ENCODE measurements at regions not wholly inside any gene's neighbourhood (a gene's known extent, or its start where the extent isn't known, plus 50 kb on each side); places are given as distances from the start of the nearest gene placed in this dataset.

DNA sequence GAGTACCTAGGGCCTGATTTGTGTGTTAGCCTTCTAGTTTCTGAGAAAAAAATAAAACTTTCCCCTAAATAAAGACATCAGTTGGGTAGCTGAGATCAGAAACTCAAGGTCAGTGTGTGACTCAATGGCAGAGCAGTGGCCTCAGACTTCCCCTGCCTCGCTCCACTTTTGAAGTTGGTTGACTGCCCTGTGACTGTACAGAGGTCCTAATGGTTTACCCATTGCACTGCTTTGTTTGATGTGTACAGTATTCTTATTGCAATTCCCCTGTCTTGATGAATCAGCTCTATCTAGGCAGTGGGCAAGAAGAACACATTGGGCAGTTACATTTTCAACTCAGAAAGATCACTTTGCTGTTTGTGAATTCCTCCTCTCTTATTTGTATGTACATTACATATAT is 315.7 kb downstream of the KCNS3 start:
- DNase-seq (ENCODE audit: low read depth): no peak

DNA sequence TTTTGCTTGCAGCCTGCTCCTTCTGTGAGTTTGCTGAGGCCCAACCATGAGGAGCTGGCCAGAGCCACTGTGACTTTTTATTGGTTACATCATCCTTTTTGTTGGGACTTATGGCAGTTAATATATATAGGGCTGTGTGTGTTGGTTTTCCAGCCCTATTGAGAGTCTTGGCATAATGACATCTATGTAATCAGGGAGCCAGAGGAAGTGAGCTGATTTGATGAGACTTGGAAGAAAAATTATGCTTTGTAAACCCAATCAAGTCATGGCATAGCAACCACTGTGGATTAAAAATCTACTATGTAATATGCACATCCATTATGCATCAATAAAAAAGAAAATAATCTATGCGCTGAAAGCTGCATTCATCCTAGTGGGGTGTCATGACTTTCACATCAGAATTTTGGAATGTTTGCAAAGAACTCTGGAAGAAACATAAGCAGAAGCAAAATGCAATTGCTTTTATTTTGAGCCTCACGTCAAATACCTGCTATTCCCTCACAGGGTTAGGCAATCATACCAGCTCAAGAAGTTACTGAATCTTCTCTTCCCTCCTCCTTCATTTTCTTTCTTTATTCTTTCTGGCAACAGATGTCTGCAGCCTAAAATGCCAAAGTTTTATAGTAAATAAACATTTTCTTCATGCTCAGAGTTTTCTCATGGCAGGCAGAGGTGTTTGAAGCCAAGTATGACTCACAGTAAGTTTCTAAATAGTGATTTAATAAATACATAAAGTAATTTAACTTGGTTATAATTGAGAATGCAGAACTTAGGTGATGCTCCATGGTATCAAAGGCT is 308.5 kb downstream of the KCNS3 start:
- DNase-seq (ENCODE audit: low read depth): no peak

DNA sequence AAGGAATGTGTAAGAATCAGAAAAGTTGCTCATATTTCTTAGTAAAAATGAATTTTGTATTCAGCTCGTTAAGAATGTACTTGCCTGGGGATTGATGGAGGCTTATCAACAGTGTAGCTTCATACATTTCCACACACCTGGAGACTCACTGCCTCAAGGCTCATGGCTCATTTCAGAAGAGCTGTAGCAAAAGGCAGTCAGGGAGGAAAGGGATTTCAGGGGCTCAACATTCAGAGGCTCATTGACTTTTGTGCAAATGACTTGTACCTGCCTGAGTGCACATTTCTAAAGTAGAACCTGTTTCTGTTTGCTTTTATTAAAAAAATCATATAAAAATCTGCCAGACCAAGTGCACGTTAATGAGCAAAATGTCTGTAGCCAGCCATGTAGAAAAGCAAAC is 304.4 kb downstream of the KCNS3 start:
- no peak for DNase-seq (ENCODE audit: low read depth)

DNA sequence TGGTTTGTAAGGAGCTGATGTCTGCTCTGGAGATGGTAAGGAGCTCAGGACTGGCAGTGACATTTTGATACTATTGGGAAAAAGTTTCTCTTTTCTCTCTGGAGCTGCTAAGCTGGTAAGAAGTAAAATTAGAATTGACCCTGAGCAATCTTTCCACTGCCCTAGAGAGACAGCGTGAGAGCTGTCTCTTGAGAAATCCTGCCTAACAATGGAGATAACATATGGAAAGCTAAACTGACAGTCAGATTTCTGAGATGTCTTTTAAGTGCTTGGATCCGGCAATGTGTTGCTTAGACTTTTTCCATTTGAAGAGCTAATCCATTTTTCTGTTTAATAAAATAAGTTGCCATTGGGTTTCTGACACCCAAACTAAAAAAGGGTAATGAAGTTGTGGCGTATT is 302.4 kb downstream of the KCNS3 start:
- DNase-seq (ENCODE audit: low read depth): no peak

DNA sequence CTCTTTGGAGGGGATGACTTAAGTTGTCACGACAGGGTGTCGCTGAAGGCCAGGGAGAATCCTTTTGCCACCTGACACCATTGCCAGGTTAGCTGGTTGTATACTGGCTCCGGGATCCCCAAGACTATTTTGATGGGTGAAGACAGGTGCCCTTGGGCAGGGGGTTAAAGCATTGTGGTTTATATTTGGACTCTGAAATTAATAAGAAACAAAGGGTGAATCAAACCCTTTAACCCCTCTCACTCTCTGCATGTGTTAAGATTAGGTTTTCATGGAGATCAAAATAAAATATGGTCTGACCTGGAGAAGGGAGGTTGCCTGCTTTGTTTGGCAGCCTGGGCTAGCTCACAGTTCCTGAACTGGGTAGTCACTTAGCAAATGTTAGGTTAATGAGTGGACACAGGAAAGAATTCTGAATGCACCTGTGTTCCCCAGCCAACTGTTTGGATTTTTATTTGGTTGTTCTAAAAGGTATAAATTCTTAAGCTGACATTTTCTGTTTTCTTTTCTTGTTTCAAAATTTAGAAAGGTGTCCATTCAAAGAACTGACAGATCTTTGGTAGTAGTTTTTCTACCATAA is 301.7 kb downstream of the KCNS3 start:
- no peak for DNase-seq (ENCODE audit: low read depth)

DNA sequence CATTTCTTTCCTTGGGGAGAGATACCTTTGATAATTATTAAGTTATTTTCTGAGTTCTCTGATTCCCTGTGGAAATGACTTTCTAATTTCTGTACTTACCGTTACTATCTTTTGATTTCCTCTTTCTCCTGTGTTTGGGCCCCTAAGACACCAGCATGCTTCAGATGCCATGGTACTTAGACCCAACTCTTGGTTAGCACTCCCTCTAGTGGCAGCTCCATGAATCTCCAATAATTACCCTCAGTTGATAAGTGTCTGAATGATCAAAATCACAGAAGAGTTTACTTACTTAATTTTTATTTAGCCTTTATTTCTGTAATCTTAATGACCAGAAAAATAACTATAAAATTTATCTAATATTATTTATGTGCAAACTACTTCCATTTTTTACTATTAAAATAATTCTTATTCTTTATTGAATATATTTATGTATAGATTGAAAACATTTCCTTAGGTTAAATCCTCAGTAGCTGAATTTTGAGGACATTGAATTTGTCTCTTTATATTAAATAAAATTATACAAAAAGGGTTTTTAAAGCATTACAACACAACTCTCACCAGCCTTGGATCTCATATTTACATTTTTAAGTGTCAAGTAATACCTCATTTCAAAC is 300.4 kb downstream of the KCNS3 start:
- peak; percentile 67 for DNase-seq (ENCODE audit: low read depth)

DNA sequence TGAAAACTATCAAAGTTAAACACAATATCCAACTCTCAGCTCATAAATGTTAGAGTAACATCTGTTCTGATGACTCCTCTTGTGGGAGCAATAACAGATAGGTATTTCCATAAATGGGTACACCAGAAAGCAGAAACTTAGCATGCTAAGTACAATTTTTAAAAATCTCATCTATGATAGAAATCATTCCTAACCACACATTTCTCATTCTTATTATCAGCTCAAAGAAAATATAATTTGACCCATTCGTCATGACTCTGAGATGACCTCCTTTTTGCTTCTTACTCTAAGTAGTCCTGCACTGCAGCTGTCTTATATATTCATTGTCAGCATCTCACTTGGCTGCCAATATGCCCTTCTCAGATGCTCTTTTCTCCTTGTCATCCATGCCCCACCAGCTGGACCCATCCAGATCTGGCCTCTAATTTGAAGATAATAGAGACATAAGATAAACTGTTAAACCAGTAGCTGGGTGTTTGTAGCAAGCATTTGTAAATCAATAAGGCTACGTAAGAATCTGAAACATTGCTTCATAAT is 298.3 kb downstream of the KCNS3 start:
- DNase-seq (ENCODE audit: low read depth): no peak

DNA sequence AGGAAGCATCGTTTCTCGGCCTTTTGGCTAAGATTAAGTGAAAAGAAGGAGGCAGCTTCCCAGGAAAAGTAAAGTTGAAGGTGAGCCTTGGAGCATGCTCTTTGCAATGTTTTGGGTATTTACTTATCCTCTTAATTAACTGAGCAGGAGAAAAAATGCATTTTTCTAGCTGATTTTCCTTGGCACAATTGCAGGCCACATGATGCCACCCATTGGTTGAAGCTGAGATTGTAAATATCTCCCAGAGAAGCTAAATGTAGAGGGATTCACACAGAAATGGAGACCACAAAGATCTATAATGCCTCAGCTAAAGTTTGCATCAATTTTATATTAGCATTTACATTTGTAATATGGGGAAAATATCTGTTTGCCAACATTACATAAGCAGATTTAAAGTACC is 294.1 kb downstream of the KCNS3 start:
- DNase-seq (ENCODE audit: low read depth): no peak

DNA sequence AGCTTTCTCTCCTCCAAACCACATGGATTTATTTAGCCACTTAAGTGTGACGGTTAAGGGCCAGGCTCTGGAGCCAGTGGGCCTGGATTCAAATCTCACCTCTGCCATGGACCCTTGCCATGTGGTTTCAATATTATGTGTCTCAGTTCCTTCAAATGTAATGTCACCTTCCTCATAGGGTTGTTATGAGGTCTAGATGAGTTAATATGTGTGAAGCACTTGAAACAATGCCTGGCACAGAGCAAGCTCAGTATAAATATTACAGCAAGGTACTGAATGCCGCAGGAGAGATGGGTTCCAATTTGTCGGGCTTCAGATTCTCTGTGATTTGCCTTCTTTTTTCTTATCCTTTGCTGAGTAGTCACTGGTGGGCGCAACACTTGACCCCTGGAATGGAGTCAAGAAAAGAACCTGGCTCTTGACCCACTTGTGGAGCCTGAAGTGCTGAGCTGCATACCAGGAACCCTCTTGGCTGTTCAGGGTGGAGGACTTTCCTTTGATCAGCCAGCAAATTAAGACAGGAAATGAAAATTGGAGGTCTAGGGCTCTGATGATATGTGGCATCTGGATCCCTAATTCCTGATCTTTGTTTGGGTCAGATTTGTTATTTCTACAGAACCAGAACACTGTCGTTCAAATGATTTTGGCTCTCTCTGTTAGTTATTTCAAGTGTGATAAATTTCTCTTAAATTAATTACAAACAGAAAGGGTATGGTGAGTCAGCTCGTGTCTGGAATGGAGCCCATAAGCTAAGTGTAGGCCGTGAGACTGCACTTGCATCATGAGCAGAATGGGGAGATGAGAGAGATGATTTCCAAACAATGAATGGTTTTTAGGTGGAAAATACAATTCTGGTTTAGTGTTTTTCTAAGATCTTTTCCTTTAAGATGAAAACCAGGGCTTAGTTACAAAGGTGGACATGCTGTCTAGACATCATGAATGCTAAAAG is 293.0 kb downstream of the KCNS3 start:
- peak; percentile 63 for DNase-seq (ENCODE audit: low read depth)

DNA sequence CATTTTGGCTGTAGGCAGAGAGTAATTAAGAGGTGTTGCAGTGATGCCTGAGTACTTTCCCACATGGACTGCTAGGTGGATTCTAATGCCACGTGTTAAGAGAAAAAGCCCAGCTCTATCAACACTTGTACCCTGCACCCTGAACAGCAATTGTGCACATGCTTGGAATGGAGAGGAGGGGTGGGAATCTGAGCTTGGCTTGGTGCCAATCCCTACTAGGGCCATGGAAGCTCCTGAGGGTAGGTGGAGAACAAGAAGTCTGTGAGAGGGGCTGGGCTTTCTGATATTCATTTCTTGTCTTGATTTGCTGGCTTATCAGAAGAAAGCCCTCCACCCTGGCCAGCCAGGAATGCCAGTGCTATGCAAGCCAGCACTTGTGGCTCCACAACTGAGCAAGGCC is 292.2 kb downstream of the KCNS3 start:
- no peak for DNase-seq (ENCODE audit: low read depth)

DNA sequence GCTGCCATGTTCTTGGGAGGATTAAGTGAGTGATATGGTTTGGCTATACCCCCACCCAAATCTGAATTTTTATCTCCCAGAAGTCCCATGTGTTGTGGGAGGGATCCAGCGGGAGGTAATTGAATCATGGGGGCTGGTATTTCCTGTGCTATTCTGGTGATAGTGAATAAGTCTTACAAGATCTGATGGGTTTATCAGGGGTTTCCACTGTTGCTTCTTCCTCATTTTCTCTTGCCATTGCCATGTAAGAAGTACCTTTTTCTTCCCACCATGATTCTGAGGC is 291.4 kb downstream of the KCNS3 start:
- DNase-seq (ENCODE audit: low read depth): no peak

DNA sequence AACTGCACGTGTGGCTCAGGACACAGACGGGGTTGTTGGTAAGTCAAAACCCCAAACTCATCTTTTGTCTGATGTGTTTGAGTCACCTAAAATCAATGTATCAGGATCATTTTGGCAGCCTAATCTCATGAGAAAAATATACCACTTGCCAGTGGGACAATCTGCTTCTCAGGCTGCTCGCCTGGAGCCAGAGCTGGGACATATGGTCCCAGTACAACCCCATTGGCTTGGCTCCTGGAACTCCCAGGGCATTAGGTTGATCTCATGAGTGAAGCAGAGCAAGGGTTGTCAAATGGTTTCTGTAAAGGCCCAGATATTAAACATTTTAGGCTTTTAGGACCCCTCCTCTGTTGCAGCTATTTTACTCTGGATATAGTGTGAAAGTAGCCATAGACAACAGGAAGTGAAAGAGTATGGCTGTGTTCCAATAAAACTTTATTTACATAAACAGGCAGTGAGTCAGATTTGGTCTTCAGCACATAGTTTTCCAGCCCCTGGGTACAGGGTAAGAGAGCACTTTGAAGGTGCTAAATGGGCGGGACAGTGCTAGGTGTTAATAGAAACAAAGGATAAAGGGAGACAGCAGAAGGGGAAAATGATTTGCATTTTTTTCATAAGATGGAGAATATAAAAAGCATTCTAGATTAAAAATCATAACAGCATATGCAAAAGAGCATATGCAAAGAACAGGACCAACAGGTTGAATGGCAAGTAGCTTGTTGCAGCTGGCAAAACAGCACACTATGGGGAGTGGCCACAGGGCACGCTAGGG is 290.8 kb downstream of the KCNS3 start:
- DNase-seq (ENCODE audit: low read depth): peak; percentile 26

DNA sequence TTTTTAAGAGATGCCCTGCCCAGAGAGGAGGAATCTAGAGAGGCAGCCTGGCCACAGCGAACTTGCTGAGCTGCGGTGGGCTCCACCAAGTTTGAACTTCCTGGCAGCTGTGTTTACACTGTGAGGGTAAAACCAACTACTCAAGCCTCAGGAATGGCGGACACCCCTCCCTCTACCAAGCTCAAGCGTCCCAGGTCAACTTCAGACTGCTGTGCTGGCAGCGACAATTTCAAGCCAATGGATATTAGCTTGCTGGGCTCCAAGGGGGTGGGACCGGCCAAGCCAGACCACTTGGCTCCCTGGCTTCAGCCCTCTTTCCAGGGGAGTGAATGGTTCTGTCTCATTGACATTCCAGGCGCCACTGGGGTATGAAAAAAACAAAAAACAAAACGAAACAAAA is 289.4 kb downstream of the KCNS3 start:
- DNase-seq (ENCODE audit: low read depth): peak; percentile 66

DNA sequence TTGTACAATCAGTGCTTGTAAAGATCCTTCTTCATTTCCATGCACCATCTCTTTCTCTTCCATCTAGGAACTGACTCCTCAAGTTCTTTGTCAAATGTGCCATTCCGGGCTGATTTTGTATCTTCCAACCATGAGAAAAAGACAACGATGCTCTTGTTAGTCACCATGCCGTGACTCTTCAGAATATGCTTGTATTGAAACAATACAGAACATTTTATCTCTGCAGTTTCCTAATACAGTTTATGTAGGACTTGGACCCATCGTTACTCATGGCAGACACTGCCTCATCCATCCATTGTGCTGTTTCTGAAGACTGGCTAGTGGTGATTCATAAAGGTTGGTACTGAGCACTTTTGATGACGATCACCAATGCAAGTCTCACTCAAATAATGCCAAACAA is 283.2 kb downstream of the KCNS3 start:
- DNase-seq (ENCODE audit: low read depth): no peak

DNA sequence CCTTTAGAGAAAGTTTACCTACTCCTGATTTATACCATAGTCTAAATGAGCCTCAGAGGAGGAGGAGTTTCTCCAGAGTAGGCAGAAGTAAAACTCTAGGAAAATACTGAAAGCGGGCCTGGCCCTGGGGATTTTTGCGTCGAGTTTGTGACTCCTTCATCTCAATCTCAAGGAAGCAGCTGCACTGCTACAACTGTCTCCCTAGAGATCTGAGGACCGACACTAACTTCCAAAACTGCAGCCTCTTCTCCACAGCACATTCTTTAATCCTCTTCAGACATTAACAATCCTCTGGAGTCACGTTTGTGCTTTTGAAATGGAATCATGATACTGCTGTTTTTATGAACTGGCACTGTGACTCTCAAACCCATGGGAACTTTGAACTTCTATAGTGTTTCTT is 281.4 kb downstream of the KCNS3 start:
- DNase-seq (ENCODE audit: low read depth): no peak

DNA sequence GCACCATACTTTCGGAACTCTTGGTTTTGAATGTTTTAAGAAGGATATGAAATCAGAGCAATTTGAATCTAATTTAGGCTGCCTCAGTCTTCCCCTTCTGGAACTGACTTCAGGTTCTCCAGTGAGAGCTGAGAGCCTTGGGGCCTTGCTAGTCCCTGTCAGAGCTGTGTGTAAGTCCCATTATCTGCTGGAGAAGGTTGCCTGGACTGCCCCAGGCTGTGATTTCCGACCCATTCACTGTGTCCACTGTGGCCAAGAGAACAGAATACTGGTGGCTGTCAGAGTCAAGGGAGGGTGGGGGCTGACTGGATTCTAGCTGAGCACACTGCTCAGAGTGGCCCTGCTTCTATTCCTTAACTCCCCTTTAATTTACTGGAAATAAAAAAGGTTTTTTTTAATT is 278.0 kb downstream of the KCNS3 start:
- DNase-seq (ENCODE audit: low read depth): peak; percentile 42

DNA sequence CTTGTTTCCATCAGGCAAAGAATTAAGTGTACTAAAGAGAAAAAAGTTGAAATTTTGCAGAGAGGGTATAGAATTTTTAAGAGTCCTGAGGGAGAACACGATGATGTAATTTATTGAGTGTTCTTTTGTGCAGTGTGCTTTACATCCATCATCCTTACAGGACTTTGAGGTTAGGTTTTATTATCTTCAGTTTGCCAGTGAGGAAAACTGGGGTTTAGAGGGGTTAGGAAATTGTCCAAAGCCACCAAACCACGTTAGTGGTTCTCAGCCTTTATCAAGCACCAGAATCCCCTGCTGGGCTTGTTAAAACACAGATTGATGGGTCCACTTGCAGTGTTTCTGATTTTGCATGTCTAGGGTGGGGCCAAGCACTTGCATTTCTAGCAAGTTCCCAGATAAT is 277.5 kb downstream of the KCNS3 start:
- peak; percentile 29 for DNase-seq (ENCODE audit: low read depth)

DNA sequence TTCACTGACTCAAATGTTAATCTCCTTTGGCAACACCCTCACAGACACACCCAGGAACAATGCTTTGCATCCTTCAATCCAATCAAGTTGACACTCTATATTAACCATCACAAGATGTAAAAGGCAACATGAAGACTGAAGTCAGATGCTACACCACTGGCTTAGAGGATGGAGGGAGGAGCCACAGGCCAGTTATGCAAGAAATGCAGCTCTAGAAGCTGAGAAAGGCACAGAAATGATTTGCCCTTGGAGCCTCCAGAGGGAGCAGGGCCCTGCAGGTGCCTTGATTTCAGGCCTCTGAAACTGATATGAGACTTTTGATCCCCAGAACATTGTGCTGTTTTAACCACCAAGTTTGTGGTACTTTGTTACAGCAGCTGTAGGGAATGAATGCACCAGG is 276.3 kb downstream of the KCNS3 start:
- peak; percentile 48 for DNase-seq (ENCODE audit: low read depth)

DNA sequence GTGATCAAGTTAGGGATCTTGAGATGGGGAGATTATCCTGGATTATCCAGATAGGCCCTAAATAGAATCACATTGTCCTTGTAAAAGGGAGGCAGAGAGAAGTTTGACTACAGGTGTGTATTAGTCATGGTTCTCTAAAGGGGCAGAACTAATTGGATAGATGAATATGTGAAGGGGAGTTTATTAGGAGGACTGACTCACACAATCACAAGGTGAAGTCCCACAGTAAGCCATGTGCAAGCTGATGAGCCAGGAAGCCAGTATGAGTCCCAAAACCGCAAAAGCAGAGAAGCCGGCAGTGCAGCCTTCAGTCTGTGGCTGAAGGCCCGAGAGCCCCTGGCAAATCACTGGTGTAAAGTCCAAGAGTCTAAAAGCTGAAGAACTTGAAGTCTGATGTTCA is 275.8 kb downstream of the KCNS3 start:
- DNase-seq (ENCODE audit: low read depth): peak; percentile 94

DNA sequence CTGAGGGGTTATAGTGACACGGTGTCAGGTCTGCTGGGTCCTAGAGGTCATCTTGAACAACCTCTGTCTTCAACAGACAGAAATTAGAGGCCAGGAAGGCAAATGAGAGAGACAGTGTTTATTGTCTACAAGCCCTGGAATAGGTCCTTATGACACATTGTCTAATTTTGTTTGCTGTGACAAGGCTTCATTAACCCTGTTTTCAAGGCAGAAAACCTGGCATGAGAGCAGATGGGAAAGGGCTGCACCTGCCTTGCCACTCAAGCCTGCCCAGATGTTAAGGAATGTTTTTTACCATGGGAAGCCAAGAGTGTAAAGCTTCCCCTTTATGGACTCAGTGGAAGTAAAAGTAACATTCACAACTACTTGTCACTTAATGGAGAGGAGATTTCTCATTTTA is 275.3 kb downstream of the KCNS3 start:
- no peak for DNase-seq (ENCODE audit: low read depth)

DNA sequence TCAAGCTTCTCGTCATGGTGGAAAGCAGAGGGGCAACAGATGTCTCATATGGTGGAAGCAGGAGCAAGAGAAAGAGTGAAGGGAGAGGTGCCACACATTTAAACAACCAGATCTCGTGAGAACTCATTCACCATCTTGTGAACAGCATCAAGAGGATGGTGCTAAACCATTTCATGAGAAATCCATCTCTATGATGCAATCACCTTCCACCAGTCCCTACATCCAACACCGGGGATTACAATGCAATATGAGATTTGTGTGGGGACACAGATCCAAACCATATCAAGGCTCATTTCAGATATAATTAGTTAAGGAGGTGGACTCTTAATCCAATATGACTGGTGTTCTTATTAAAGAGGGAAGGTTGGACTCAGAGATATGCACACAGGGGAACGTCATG is 272.8 kb downstream of the KCNS3 start:
- no peak for DNase-seq (ENCODE audit: low read depth)

Measured in RPMI7951 (cell line).